ENCODE measurements at regions not wholly inside any gene's neighbourhood (a gene's known extent, or its start where the extent isn't known, plus 50 kb on each side); places are given as distances from the start of the nearest gene placed in this dataset.

GRCh38 chr13:82878536-82878935, 1003.7 kb downstream of the SLITRK1 start:
- TF ChIP-seq, protein P1, sequence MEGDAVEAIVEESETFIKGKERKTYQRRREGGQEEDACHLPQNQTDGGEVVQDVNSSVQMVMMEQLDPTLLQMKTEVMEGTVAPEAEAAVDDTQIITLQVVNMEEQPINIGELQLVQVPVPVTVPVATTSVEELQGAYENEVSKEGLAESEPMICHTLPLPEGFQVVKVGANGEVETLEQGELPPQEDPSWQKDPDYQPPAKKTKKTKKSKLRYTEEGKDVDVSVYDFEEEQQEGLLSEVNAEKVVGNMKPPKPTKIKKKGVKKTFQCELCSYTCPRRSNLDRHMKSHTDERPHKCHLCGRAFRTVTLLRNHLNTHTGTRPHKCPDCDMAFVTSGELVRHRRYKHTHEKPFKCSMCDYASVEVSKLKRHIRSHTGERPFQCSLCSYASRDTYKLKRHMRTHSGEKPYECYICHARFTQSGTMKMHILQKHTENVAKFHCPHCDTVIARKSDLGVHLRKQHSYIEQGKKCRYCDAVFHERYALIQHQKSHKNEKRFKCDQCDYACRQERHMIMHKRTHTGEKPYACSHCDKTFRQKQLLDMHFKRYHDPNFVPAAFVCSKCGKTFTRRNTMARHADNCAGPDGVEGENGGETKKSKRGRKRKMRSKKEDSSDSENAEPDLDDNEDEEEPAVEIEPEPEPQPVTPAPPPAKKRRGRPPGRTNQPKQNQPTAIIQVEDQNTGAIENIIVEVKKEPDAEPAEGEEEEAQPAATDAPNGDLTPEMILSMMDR (conservative IDR thresholded peaks at IDR 0.05) = no peak
- no peak for TF ChIP-seq ZFX (IDR thresholded peaks at IDR 0.05)
